ENCODE measurements at regions not wholly inside any gene's neighbourhood (a gene's known extent, or its start where the extent isn't known, plus 50 kb on each side); places are given as distances from the start of the nearest gene placed in this dataset.

GRCh38 chr21:21631961-21632360 is 633.8 kb downstream of the NCAM2 start:
- ATAC-seq (no peak), FAIRE-seq (no peak), DNase-seq (ENCODE audit: low read depth in 1 of 2, low spot score in 1 of 2) (no peak)
- POLR2A ChIA-PET: no interaction called here
- CTCF ChIA-PET: no interaction called here
- no peak overlapping the region for H3K27ac ChIP-seq
- no peak overlapping the region for H3K4me3 ChIP-seq
- H3K4me1 ChIP-seq: no peaks in the 10 kb centered on the region
- TF ChIP-seq TP53 (CRISPR knock-in tag; IDR thresholded peaks at IDR 0.05): no peak
- no peak for TF ChIP-seq ATOH8 (CRISPR knock-in tag; IDR thresholded peaks at IDR 0.05; ENCODE audit: low read depth)
- no peak for TF ChIP-seq PBX3 (IDR thresholded peaks at IDR 0.05)
- TF ChIP-seq JUNB (IDR thresholded peaks at IDR 0.05): no peak
- WGBS (ENCODE audit: missing lambda C conversion rate): 16% methylated on average over 5 of the region's 5 CpGs
- no peak overlapping the region for H3K4me2 ChIP-seq
- no peaks in the 10 kb centered on the region for H3K9me3 ChIP-seq

GRCh38 chr21:21632926-21633325 is 634.7 kb downstream of the NCAM2 start:
- no peak for ATAC-seq
- WGBS (ENCODE audit: missing lambda C conversion rate): 3% methylated on average over 2 of the region's 2 CpGs
- TF ChIP-seq GATA3 (IDR thresholded peaks at IDR 0.05; ENCODE audit: borderline replicate concordance) (no peak), POLR2A (IDR thresholded peaks at IDR 0.05; ENCODE audit: low read length) (no peak), CBX2 (IDR thresholded peaks at IDR 0.05; ENCODE audit: borderline replicate concordance, low read depth) (no peak), KDM5A (IDR thresholded peaks at IDR 0.05) (no peak), ZFP36 (IDR thresholded peaks at IDR 0.05; ENCODE audit: borderline replicate concordance, partially characterized antibody) (no peak), E2F6 (IDR thresholded peaks at IDR 0.05; ENCODE audit: borderline replicate concordance, low read depth) (no peak), NR3C1 (IDR thresholded peaks at IDR 0.05) (no peak), EHMT2 (IDR thresholded peaks at IDR 0.05; ENCODE audit: low read depth) (no peak), RCOR1 (IDR thresholded peaks at IDR 0.05; ENCODE audit: low read depth, low read length) (no peak), ZC3H11A (IDR thresholded peaks at IDR 0.05) (no peak), HOXA7 (CRISPR knock-in tag; IDR thresholded peaks at IDR 0.05) (no peak), USF2 (IDR thresholded peaks at IDR 0.05) (no peak), RNF2 (IDR thresholded peaks at IDR 0.05; ENCODE audit: borderline replicate concordance, low read depth) (no peak), EP300 (IDR thresholded peaks at IDR 0.05) (no peak), FOXS1 (CRISPR knock-in tag; IDR thresholded peaks at IDR 0.05) (no peak), MAFK (IDR thresholded peaks at IDR 0.05; ENCODE audit: partially characterized antibody) (no peak), MAX (IDR thresholded peaks at IDR 0.05) (no peak), EHF (CRISPR knock-in tag; IDR thresholded peaks at IDR 0.05) (no peak), SREBF2 (IDR thresholded peaks at IDR 0.05) (no peak), RFX5 (IDR thresholded peaks at IDR 0.05) (no peak)

GRCh38 chr21:21661741-21662140 is 663.5 kb downstream of the NCAM2 start:
- Histone ChIP-seq H3K4me3 (no peak overlapping the region), H3K4me2 (no peak overlapping the region), H3K4me1 (no peaks in the 10 kb centered on the region), H3K27ac (no peak overlapping the region), H3K9me3 (no peaks in the 10 kb centered on the region)
- no peak for ATAC-seq
- no peak for DNase-seq (ENCODE audit: low read depth in 1 of 2, low spot score in 1 of 2)
- CTCF ChIA-PET: no interaction called here
- FAIRE-seq: no peak
- WGBS (ENCODE audit: missing lambda C conversion rate): 0% methylated on average over 1 of the region's 1 CpG
- TF ChIP-seq MAFK (IDR thresholded peaks at IDR 0.05; ENCODE audit: partially characterized antibody) (no peak), RCOR1 (IDR thresholded peaks at IDR 0.05; ENCODE audit: low read depth, low read length) (no peak), NFE2L2 (conservative IDR thresholded peaks at IDR 0.05; ENCODE audit: low read length) (no peak), MAZ (IDR thresholded peaks at IDR 0.05; ENCODE audit: borderline replicate concordance, low read depth, low read length) (no peak), CHD4 (IDR thresholded peaks at IDR 0.05; ENCODE audit: borderline replicate concordance) (no peak), HMGXB4 (CRISPR knock-in tag; IDR thresholded peaks at IDR 0.05; ENCODE audit: borderline replicate concordance) (no peak)
- POLR2A ChIA-PET: no interaction called here

More at GRCh38 chr21:21632926-21633325, 634.7 kb downstream of the NCAM2 start:
- no peak overlapping the region for H3K4me2 ChIP-seq
- ChIA-PET CTCF (no interaction called here), POLR2A (no interaction called here)
- H3K4me1 ChIP-seq: no peaks in the 10 kb centered on the region
- H3K27ac ChIP-seq: no peak overlapping the region
- FAIRE-seq (no peak), DNase-seq (ENCODE audit: low read depth in 1 of 2, low spot score in 1 of 2) (no peak)
- no peak overlapping the region for H3K4me3 ChIP-seq
- H3K9me3 ChIP-seq: no peaks in the 10 kb centered on the region
